Epithelial cell of prostate (primary cell): ENCODE measurements at regions not wholly inside any gene's neighbourhood (a gene's known extent, or its start where the extent isn't known, plus 50 kb on each side); places are given as distances from the start of the nearest gene placed in this dataset.

Source experiments
- DNase-seq: peaks from one replicate; pipeline ENCODE4 v3.0.0-alpha.2; 2011; ENCODE audit warnings: low read depth, low spot score
- H3K27ac ChIP-seq: fragments of 450-650 bp; 2 replicates; pipeline ENCODE4 v1.5.1; 2017; ENCODE audit warnings: mild to moderate bottlenecking

DNA sequence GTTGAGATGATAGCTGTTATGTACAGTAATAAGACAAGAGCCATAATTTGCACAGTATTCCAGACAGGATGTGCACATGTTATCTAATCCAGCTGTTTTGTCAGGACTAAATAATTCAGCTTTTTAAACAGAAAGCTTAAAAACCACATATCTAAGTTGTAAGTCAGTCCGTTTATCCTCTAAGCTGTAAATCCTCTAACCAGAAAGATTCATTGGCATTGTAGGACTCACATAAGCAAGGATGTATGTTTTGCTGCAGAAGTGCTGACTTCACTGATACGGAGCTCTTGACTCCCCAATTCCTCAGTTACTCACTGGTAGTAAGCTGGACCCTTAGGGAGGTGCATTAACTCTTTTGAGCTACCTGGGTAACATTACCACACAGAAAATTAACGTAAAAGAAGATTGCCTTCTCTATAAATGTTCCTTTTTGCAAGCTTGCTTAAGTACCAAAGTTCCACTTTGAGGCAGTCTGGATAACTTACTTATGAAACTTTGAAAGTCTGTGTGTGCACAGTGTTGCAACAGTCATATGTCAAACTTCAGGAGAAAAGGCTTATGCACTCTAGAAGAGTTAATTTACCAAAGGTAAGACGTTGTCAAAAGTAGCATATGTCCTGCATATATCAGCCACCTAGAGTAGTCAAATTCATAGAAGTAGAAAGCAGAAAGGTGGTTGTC, 58.3 kb upstream of the MAGEB2 start:
- no peak for DNase-seq

DNA sequence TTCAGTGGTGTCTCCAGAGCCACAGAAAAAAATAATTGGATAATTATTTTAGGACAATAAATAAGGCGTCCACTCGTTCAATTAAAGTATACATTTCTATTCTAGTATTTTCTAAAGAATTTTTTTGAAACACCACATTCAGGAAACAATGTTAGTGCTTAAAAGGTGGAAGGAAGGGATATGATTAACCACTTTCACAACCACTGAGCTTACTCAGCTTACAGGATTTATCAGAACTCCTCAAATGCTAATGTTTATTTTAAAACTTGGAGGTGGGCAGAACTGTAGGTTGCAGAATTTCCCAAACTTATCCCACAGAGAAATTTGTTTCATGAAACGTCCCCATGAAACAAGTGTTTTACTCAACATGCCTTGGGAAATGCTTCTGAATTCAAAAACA, 54.3 kb upstream of the MAGEB2 start:
- no peak overlapping the region for H3K27ac ChIP-seq
- no peak for DNase-seq

More for the DNA sequence above, 58.3 kb upstream of the MAGEB2 start:
- no peak overlapping the region for H3K27ac ChIP-seq
